H1 (cell line): ENCODE measurements at regions not wholly inside any gene's neighbourhood (a gene's known extent, or its start where the extent isn't known, plus 50 kb on each side); places are given as distances from the start of the nearest gene placed in this dataset.

Experiments
- CTCF ChIA-PET: fragments of 300-600 bp; sonication (Branson Sonifier 250); formaldehyde crosslinking; loops from one replicate; lab custom pipeline; 2021; ENCODE audit not compliant: partially characterized antibody; lab: Charles Lee
- POLR2A ChIA-PET: fragments of 300-600 bp; sonication (Branson Sonifier 250); formaldehyde crosslinking; loops from one replicate; lab custom pipeline; 2021; ENCODE audit warnings: inconsistent platforms; ENCODE audit not compliant: partially characterized antibody; lab: Charles Lee
- DNase-seq, 2 experiments: peaks; one replicate each; pipeline versions ENCODE4 v3.0.0 to v3.0.0-alpha.2; 2010 to 2022; ENCODE audit warnings: low spot score in 2 of 2, low read depth in 1 of 2, mixed read lengths in 1 of 2
- FAIRE-seq: peaks from 2 replicates; lab custom pipeline; 2011; peaks lifted over from hg19 to GRCh38; lab: Jason Lieb, UNC
- H2AFZ ChIP-seq: 2 replicates; pipeline ENCODE4 v1.8.1; 2012; ENCODE audit warnings: low read length, inconsistent platforms
- H2AK5ac ChIP-seq: 2 replicates; pipeline ENCODE4 v1.6.1; 2013; ENCODE audit warnings: low read depth, low read length
- H2BK120ac ChIP-seq: replicated peaks from 2 replicates; pipeline ENCODE3; 2013; ENCODE audit warnings: low read depth, low read length, inconsistent platforms
- H2BK12ac ChIP-seq: 2 replicates; pipeline ENCODE4 v1.6.1; 2013; ENCODE audit warnings: low read depth, low read length
- H2BK15ac ChIP-seq: 2 replicates; pipeline ENCODE4 v1.6.1; 2013; ENCODE audit warnings: low read length
- H2BK20ac ChIP-seq: 2 replicates; pipeline ENCODE4 v1.6.1; 2013; ENCODE audit warnings: low read length
- H2BK5ac ChIP-seq: 2 replicates; pipeline ENCODE4 v1.6.1; 2013; ENCODE audit warnings: low read depth, low read length
- H3K14ac ChIP-seq: 2 replicates; pipeline ENCODE4 v1.6.1; 2013; ENCODE audit warnings: inconsistent platforms; ENCODE audit not compliant: insufficient read length
- H3K18ac ChIP-seq: 2 replicates; pipeline ENCODE4 v1.6.1; 2013; ENCODE audit warnings: low read length; ENCODE audit errors: extremely low read depth
- H3K23ac ChIP-seq: 2 replicates; pipeline ENCODE4 v1.6.1; 2013; ENCODE audit warnings: inconsistent platforms; ENCODE audit not compliant: insufficient read length
- H3K23me2 ChIP-seq: 2 replicates; pipeline ENCODE4 v1.6.1; 2013; ENCODE audit warnings: low read depth, low read length
- H3K27ac ChIP-seq: 2 replicates; pipeline ENCODE4 v1.6.1; 2011; ENCODE audit warnings: low read depth, low read length, inconsistent platforms
- H3K27me3 ChIP-seq, 4 experiments: replicated peaks in 1 of 4; 1 replicate in 1 of 4; 2 replicates in 3 of 4; pipeline versions ENCODE4 v1.6.1 to v1.8.1; 2011 to 2013; ENCODE audit warnings: low read length in 3 of 4, mild to moderate bottlenecking in 3 of 4, inconsistent platforms in 2 of 4, mixed read lengths in 2 of 4, moderate library complexity in 1 of 4; ENCODE audit not compliant: control insufficient read depth in 3 of 4, insufficient read depth in 3 of 4; ENCODE audit errors: extremely low read depth in 1 of 4
- H3K36me3 ChIP-seq, 4 experiments: 2 replicates each; pipeline versions ENCODE4 v1.6.1 to v1.8.1; 2011 to 2013; ENCODE audit warnings: mild to moderate bottlenecking in 4 of 4, low read length in 3 of 4, moderate library complexity in 2 of 4, control low read depth in 1 of 4, inconsistent platforms in 1 of 4; ENCODE audit not compliant: insufficient read depth in 4 of 4, control insufficient read depth in 2 of 4
- H3K4ac ChIP-seq: replicated peaks from 2 replicates; pipeline ENCODE3; 2013; ENCODE audit warnings: low read length, low read depth, mixed read lengths, inconsistent platforms; ENCODE audit not compliant: insufficient read length
- H3K4me1 ChIP-seq, 4 experiments: replicated peaks in 1 of 4; 1 replicate in 1 of 4; 2 replicates in 3 of 4; pipeline versions ENCODE4 v1.6.1 to v1.8.1; 2011 to 2013; ENCODE audit warnings: low read length in 3 of 4, inconsistent platforms in 2 of 4, mixed read lengths in 1 of 4; ENCODE audit not compliant: insufficient read depth in 4 of 4, control insufficient read depth in 3 of 4
- H3K4me2 ChIP-seq, 2 experiments: 2 replicates each; pipeline versions ENCODE4 v1.6.1 to v1.8.1; 2011 to 2013; ENCODE audit warnings: low read depth in 2 of 2, low read length in 2 of 2, control low read depth in 1 of 2, inconsistent platforms in 1 of 2, mild to moderate bottlenecking in 1 of 2; ENCODE audit not compliant: insufficient read depth in 1 of 2
- H3K4me3 ChIP-seq, 4 experiments: fragments of 200-600, 300-600 bp in 1 of 4; sonication (generic), shearing (Covaris generic), sonication (Bioruptor Twin) in 1 of 4; 2 replicates each; pipeline versions ENCODE4 v1.5.1 to v1.8.1; 2011 to 2016; ENCODE audit warnings: low read length in 4 of 4, low read depth in 3 of 4, control low read depth in 2 of 4, inconsistent platforms in 2 of 4, mild to moderate bottlenecking in 2 of 4, mixed read lengths in 1 of 4, moderate library complexity in 1 of 4; ENCODE audit not compliant: insufficient read depth in 2 of 4; ENCODE audit errors: extremely low read depth in 1 of 4
- H3K56ac ChIP-seq: replicated peaks from 2 replicates; pipeline ENCODE3; 2013; ENCODE audit warnings: low read depth, mild to moderate bottlenecking, mixed read lengths, low read length, inconsistent platforms; ENCODE audit not compliant: insufficient read length
- H3K79me1 ChIP-seq: 2 replicates; pipeline ENCODE4 v1.6.1; 2013; ENCODE audit warnings: low read depth, low read length, control low read depth
- H3K79me2 ChIP-seq, 2 experiments: 2 replicates each; pipeline versions ENCODE4 v1.6.1 to v1.8.1; 2012 to 2013; ENCODE audit warnings: low read length in 2 of 2, mild to moderate bottlenecking in 2 of 2, inconsistent platforms in 1 of 2; ENCODE audit not compliant: insufficient read depth in 2 of 2, control insufficient read depth in 1 of 2
- H3K9ac ChIP-seq, 4 experiments: replicated peaks in 1 of 4; 1 replicate in 1 of 4; 2 replicates in 3 of 4; pipeline versions ENCODE4 v1.6.1 to v1.8.1; 2011 to 2013; ENCODE audit warnings: low read depth in 3 of 4, low read length in 3 of 4, control low read depth in 2 of 4, mild to moderate bottlenecking in 2 of 4, moderate library complexity in 2 of 4, inconsistent platforms in 1 of 4; ENCODE audit errors: extremely low read depth in 1 of 4
- H3K9me3 ChIP-seq, 2 experiments: 2 replicates each; pipeline versions ENCODE4 v1.6.1 to v1.8.1; 2012 to 2013; ENCODE audit warnings: mild to moderate bottlenecking in 2 of 2, moderate library complexity in 2 of 2, control low read depth in 1 of 2, inconsistent platforms in 1 of 2, low read depth in 1 of 2, low read length in 1 of 2, mixed read lengths in 1 of 2; ENCODE audit not compliant: insufficient read depth in 2 of 2
- H4K20me1 ChIP-seq, 2 experiments: replicated peaks in 1 of 2; 2 replicates each; pipeline versions ENCODE3 to v1.8.1; 2011 to 2013; ENCODE audit warnings: inconsistent platforms in 2 of 2, low read length in 2 of 2, mild to moderate bottlenecking in 1 of 2; ENCODE audit not compliant: insufficient read depth in 2 of 2, control insufficient read depth in 1 of 2
- H4K5ac ChIP-seq: 2 replicates; pipeline ENCODE4 v1.6.1; 2013; ENCODE audit warnings: low read length, low read depth, mixed read lengths, inconsistent platforms; ENCODE audit not compliant: insufficient read length
- H4K8ac ChIP-seq: 2 replicates; pipeline ENCODE4 v1.8.0; 2013; ENCODE audit warnings: mild to moderate bottlenecking, moderate library complexity, low read length, inconsistent platforms; ENCODE audit not compliant: insufficient read depth; ENCODE audit errors: extremely low read depth
- H4K91ac ChIP-seq: replicated peaks from 2 replicates; pipeline ENCODE3; 2013; ENCODE audit warnings: low read length, mixed read lengths, inconsistent platforms; ENCODE audit not compliant: insufficient read length
- BCL11A ChIP-seq, 2 experiments: IDR thresholded peaks; one replicate each; pipeline ENCODE4 v1.6.1; 2011; ENCODE audit warnings: low read depth in 2 of 2, low read length in 2 of 2, mild to moderate bottlenecking in 2 of 2
- POU5F1 ChIP-seq: IDR thresholded peaks from 2 replicates; pipeline ENCODE4 v1.6.1; 2011; ENCODE audit warnings: low read depth, mild to moderate bottlenecking, low read length, moderate library complexity
- RBBP5 ChIP-seq: IDR thresholded peaks from 2 replicates; pipeline ENCODE4 v1.7.1; 2012; ENCODE audit warnings: low read depth, mild to moderate bottlenecking, inconsistent platforms, low read length, moderate library complexity, borderline replicate concordance
- SP1 ChIP-seq: IDR thresholded peaks from 2 replicates; pipeline ENCODE4 v1.6.1; 2011; ENCODE audit warnings: low read depth, low read length
- TCF12 ChIP-seq: IDR thresholded peaks from 2 replicates; pipeline ENCODE4 v1.6.1; 2011; ENCODE audit warnings: low read depth, mild to moderate bottlenecking, low read length
- YY1 ChIP-seq: IDR thresholded peaks from 2 replicates; pipeline ENCODE4 v1.6.1; 2011; ENCODE audit warnings: low read depth, mild to moderate bottlenecking, low read length
- WGBS, 2 experiments: shearing (Covaris generic) in 1 of 2; methylation state at CpG; one replicate each; pipeline versions ENCODE4 v1.1.6 to v1.1.7; 2013 to 2015; ENCODE audit warnings: low lambda C conversion rate in 2 of 2, mixed read lengths in 2 of 2, inconsistent platforms in 1 of 2, low coverage in 1 of 2, missing lambda C conversion rate in 1 of 2; ENCODE audit not compliant: insufficient replicate concordance in 2 of 2, insufficient coverage in 1 of 2, insufficient read length in 1 of 2; ENCODE audit errors: extremely low coverage in 1 of 2, missing lambda C conversion rate in 1 of 2; 5-methylcytosine and 5-hydroxymethylcytosine counted together
- TF ChIP-seq, protein P1 (sequence below), 3 experiments: IDR thresholded peaks; 1 replicate in 2 of 3; 2 replicates in 1 of 3; pipeline versions ENCODE4 v1.5.1 to v1.6.1; 2011; ENCODE audit warnings: low read length in 3 of 3, mild to moderate bottlenecking in 3 of 3, inconsistent platforms in 2 of 3, low read depth in 1 of 3, moderate library complexity in 1 of 3; ENCODE audit not compliant: insufficient read depth in 1 of 3; ENCODE audit errors: control extremely low read depth in 1 of 3
- TF ChIP-seq, protein P2 (sequence below): IDR thresholded peaks from 2 replicates; pipeline ENCODE4 v1.6.1; 2011; ENCODE audit warnings: low read length, improper control_type of control experiment

DNA sequence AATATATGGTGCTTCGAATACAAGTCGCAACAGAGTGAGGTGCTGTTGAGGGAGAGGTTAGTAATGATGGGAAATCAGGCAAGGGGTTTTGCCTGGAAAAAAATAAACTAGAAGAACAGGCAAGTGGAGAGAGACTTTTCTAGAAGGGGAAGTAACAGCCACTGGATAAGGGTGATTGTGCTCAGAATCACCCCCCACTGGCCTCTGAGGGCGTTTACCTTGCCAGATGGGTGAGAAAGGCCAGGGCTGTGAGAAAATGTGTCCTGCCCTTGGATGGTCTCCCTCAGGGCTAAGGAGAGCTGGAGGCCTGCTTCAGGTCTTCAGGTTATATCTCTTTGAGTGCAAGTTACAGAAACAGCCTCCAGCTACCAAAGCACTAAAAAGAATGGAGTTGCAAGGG lies 151.8 kb downstream of the MEX3B start:
- TF ChIP-seq, protein P1, sequence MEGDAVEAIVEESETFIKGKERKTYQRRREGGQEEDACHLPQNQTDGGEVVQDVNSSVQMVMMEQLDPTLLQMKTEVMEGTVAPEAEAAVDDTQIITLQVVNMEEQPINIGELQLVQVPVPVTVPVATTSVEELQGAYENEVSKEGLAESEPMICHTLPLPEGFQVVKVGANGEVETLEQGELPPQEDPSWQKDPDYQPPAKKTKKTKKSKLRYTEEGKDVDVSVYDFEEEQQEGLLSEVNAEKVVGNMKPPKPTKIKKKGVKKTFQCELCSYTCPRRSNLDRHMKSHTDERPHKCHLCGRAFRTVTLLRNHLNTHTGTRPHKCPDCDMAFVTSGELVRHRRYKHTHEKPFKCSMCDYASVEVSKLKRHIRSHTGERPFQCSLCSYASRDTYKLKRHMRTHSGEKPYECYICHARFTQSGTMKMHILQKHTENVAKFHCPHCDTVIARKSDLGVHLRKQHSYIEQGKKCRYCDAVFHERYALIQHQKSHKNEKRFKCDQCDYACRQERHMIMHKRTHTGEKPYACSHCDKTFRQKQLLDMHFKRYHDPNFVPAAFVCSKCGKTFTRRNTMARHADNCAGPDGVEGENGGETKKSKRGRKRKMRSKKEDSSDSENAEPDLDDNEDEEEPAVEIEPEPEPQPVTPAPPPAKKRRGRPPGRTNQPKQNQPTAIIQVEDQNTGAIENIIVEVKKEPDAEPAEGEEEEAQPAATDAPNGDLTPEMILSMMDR (IDR thresholded peaks at IDR 0.05; ENCODE audit: control extremely low read depth in 1 of 3, insufficient read depth in 1 of 3, low read depth in 1 of 3, low read length in 3 of 3), result no peak
- TF ChIP-seq RBBP5 (no peak), TCF12 (no peak), POU5F1 (no peak), BCL11A (IDR thresholded peaks at IDR 0.05; ENCODE audit: low read depth in 2 of 2, low read length in 2 of 2) (no peak), SP1 (no peak), YY1 (no peak)
- TF ChIP-seq, protein P2, sequence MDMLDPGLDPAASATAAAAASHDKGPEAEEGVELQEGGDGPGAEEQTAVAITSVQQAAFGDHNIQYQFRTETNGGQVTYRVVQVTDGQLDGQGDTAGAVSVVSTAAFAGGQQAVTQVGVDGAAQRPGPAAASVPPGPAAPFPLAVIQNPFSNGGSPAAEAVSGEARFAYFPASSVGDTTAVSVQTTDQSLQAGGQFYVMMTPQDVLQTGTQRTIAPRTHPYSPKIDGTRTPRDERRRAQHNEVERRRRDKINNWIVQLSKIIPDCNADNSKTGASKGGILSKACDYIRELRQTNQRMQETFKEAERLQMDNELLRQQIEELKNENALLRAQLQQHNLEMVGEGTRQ, result no peak
- Histone ChIP-seq H3K14ac (no peak overlapping the region), H4K20me1 (no peaks in the 10 kb centered on the region), H3K4me1 (no peaks in the 10 kb centered on the region), H2AFZ (no peak overlapping the region), H3K4me3 (no peak overlapping the region), H3K9ac (no peak overlapping the region), H3K23ac (no peak overlapping the region), H3K79me1 (no peaks in the 10 kb centered on the region), H3K4ac (no peak overlapping the region), H3K9me3 (no peaks in the 10 kb centered on the region), H3K27me3 (no peaks in the 10 kb centered on the region), H2BK20ac (no peak overlapping the region), H2BK12ac (no peak overlapping the region), H2BK120ac (no peak overlapping the region), H2AK5ac (no peak overlapping the region), H3K79me2 (no peaks in the 10 kb centered on the region), H3K18ac (no peak overlapping the region), H4K5ac (no peak overlapping the region), H4K91ac (no peak overlapping the region), H3K4me2 (no peak overlapping the region), H3K27ac (no peak overlapping the region), H3K23me2 (no peaks in the 10 kb centered on the region), H3K56ac (no peak overlapping the region), H3K36me3 (no peaks in the 10 kb centered on the region), H4K8ac (no peak overlapping the region), H2BK5ac (no peak overlapping the region), H2BK15ac (no peak overlapping the region)
- 86% methylated on average over 3 of the region's 3 CpGs; no CpG with 5 or more reads in 1 of the 2 experiments for WGBS, 2 experiments
- CTCF ChIA-PET, result interaction anchor here (1.6 to 3.3 kb wide), 2 partner anchors 9 to 81 kb away, joined by 5 to 12 read pairs; no protein-coding TSS in a partner anchor
- DNase-seq, result no peak
- no peak for FAIRE-seq
- POLR2A ChIA-PET, result no interaction called here
